Choroid plexus epithelial cell (primary cell): ENCODE measurements at regions not wholly inside any gene's neighbourhood (a gene's known extent, or its start where the extent isn't known, plus 50 kb on each side); places are given as distances from the start of the nearest gene placed in this dataset.

Experiments used
- DNase-seq: peaks from one replicate; pipeline ENCODE4 v3.0.0-alpha.2; 2010; ENCODE audit warnings: low read depth
- H3K4me3 ChIP-seq: 2 replicates; pipeline ENCODE4 v1.5.1; 2011; ENCODE audit warnings: low read depth, mild to moderate bottlenecking, control low read depth, low read length, moderate library complexity
- CTCF ChIP-seq: conservative IDR thresholded peaks from 2 replicates; pipeline ENCODE4 v1.5.1; 2011; ENCODE audit warnings: low read depth, mild to moderate bottlenecking, control low read depth, inconsistent platforms, low read length, moderate library complexity

- no peak overlapping the region for H3K4me3 ChIP-seq
- TF ChIP-seq CTCF: peak; percentile 16
- DNase-seq: no peak
Observed at GRCh38 chr15:30030345-30030744, 52.4 kb upstream of the GOLGA8J start.

- TF ChIP-seq CTCF: no peak
- DNase-seq: peak; percentile 93
- no peak overlapping the region for H3K4me3 ChIP-seq
Observed at GRCh38 chr15:30023798-30024295, 58.9 kb upstream of the GOLGA8J start.

- no peak for DNase-seq
- no peak for TF ChIP-seq CTCF
- no peak overlapping the region for H3K4me3 ChIP-seq
Observed at GRCh38 chr15:30010746-30011145, 72.0 kb upstream of the GOLGA8J start.

GRCh38 chr15:30008156-30008555, 74.6 kb upstream of the GOLGA8J start:
- peak; percentile 53 for DNase-seq
- no peak for TF ChIP-seq CTCF
- H3K4me3 ChIP-seq: no peak overlapping the region

GRCh38 chr15:30001602-30002001, 81.2 kb upstream of the GOLGA8J start:
- peak; percentile 22 for DNase-seq
- no peak overlapping the region for H3K4me3 ChIP-seq
- no peak for TF ChIP-seq CTCF

GRCh38 chr15:29998033-29998432, 84.7 kb upstream of the GOLGA8J start:
- H3K4me3 ChIP-seq: no peak overlapping the region
- no peak for DNase-seq
- no peak for TF ChIP-seq CTCF

GRCh38 chr15:29997499-29997898, 85.3 kb upstream of the GOLGA8J start:
- H3K4me3 ChIP-seq: no peak overlapping the region
- no peak for TF ChIP-seq CTCF
- no peak for DNase-seq
